ENCODE measurements at regions not wholly inside any gene's neighbourhood (a gene's known extent, or its start where the extent isn't known, plus 50 kb on each side); places are given as distances from the start of the nearest gene placed in this dataset.

- no peak overlapping the region for H3K27ac ChIP-seq
- no peaks in the 10 kb centered on the region for H3K36me3 ChIP-seq (ENCODE audit: insufficient read depth)
- no peaks in the 10 kb centered on the region for H3K79me2 ChIP-seq (ENCODE audit: insufficient read depth, low read depth)
- no peak overlapping the region for H3K4me2 ChIP-seq
- no peaks in the 10 kb centered on the region for H4K20me1 ChIP-seq (ENCODE audit: insufficient read depth)
- H3K9ac ChIP-seq: no peak overlapping the region
- no peak overlapping the region for H2AFZ ChIP-seq (ENCODE audit: low read depth)
- no peaks in the 10 kb centered on the region for H3K27me3 ChIP-seq (ENCODE audit: insufficient read depth, low read depth)
- no peaks in the 10 kb centered on the region for H3K4me1 ChIP-seq (ENCODE audit: low read depth, poor library complexity, severe bottlenecking)
- no peak for TF ChIP-seq CTCF (conservative IDR thresholded peaks at IDR 0.05; ENCODE audit: low read depth, low read length)
- no peak overlapping the region for H3K4me3 ChIP-seq (IDR thresholded peaks at IDR 0.05; ENCODE audit: insufficient read depth, low read depth, low read length)
Observed at GRCh38 chr5:98593418-98593817, 180.0 kb upstream of the RGMB start.

- H3K27me3 ChIP-seq (ENCODE audit: insufficient read depth, low read depth): no peaks in the 10 kb centered on the region
- no peaks in the 10 kb centered on the region for H3K4me1 ChIP-seq (ENCODE audit: low read depth, poor library complexity, severe bottlenecking)
- H2AFZ ChIP-seq (ENCODE audit: low read depth): no peak overlapping the region
- H3K4me2 ChIP-seq: no peak overlapping the region
- no peak overlapping the region for H3K9ac ChIP-seq
- no peak for TF ChIP-seq CTCF (conservative IDR thresholded peaks at IDR 0.05; ENCODE audit: low read depth, low read length)
- no peak overlapping the region for H3K27ac ChIP-seq
- H3K79me2 ChIP-seq (ENCODE audit: insufficient read depth, low read depth): no peaks in the 10 kb centered on the region
- no peak overlapping the region for H3K4me3 ChIP-seq (IDR thresholded peaks at IDR 0.05; ENCODE audit: insufficient read depth, low read depth, low read length)
- no peaks in the 10 kb centered on the region for H4K20me1 ChIP-seq (ENCODE audit: insufficient read depth)
- no peaks in the 10 kb centered on the region for H3K36me3 ChIP-seq (ENCODE audit: insufficient read depth)
Observed at GRCh38 chr5:98594098-98594497, 179.4 kb upstream of the RGMB start.

DNA sequence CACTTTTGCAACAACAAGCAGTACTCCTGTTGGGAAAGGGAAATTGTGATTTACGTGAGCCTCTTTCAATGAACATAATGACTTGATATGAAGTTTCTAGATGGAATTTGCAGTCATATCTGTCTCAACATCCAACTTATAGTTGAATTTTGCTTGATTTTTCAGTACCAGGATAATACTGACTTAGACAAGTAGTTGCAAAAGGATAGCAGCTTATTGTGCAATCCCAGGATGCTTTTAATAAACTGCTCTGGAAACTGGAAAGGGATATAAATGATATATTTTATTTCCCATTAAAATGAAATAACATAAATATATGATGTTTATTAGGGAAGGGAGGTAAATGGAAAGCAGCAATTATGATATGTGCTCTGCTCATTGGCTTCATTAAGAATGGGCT, 174.4 kb upstream of the RGMB start:
- H3K4me1 ChIP-seq (ENCODE audit: low read depth, poor library complexity, severe bottlenecking): no peaks in the 10 kb centered on the region
- TF ChIP-seq CTCF (conservative IDR thresholded peaks at IDR 0.05; ENCODE audit: low read depth, low read length): no peak
- no peak overlapping the region for H3K9ac ChIP-seq
- H4K20me1 ChIP-seq (ENCODE audit: insufficient read depth): no peaks in the 10 kb centered on the region
- H3K4me2 ChIP-seq: no peak overlapping the region
- H3K27me3 ChIP-seq (ENCODE audit: insufficient read depth, low read depth): no peaks in the 10 kb centered on the region
- H3K4me3 ChIP-seq (IDR thresholded peaks at IDR 0.05; ENCODE audit: insufficient read depth, low read depth, low read length): no peak overlapping the region
- no peak overlapping the region for H3K27ac ChIP-seq
- H3K36me3 ChIP-seq (ENCODE audit: insufficient read depth): no peaks in the 10 kb centered on the region
- no peak overlapping the region for H2AFZ ChIP-seq (ENCODE audit: low read depth)
- no peaks in the 10 kb centered on the region for H3K79me2 ChIP-seq (ENCODE audit: insufficient read depth, low read depth)

DNA sequence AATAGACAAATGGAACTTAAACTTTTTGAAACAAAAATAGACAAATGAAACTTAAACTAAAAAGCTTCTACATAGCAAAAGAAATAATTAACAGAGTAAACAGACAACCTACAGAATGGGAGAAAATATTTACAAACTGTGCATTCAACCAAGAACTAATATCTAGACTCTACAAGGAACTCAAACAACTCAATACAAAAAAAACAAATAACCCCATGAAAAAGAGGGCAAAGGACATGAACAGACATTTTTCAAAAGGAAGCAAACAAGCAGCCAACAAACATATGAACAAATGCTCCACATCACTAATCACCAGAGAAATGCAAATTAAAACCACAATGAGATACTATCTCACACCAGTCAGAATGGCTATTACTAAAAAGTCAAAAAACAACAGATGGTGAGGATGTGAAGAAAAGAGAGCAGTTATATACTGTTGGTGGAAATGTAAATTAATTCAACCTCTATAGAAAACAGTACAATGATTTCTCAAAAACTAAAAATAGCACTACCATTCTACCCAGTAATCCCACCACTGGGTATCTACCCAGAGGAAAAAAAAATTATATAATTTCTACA, 170.8 kb upstream of the RGMB start:
- H3K27me3 ChIP-seq (ENCODE audit: insufficient read depth, low read depth): no peaks in the 10 kb centered on the region
- no peak overlapping the region for H3K4me3 ChIP-seq (IDR thresholded peaks at IDR 0.05; ENCODE audit: insufficient read depth, low read depth, low read length)
- H3K27ac ChIP-seq: no peak overlapping the region
- H3K4me1 ChIP-seq (ENCODE audit: low read depth, poor library complexity, severe bottlenecking): peaks cover 14% of the 10 kb centered on the region
- H3K79me2 ChIP-seq (ENCODE audit: insufficient read depth, low read depth): no peaks in the 10 kb centered on the region
- H2AFZ ChIP-seq (ENCODE audit: low read depth): no peak overlapping the region
- no peak overlapping the region for H3K9ac ChIP-seq
- H3K4me2 ChIP-seq: no peak overlapping the region
- no peaks in the 10 kb centered on the region for H3K36me3 ChIP-seq (ENCODE audit: insufficient read depth)
- no peaks in the 10 kb centered on the region for H4K20me1 ChIP-seq (ENCODE audit: insufficient read depth)
- TF ChIP-seq CTCF (conservative IDR thresholded peaks at IDR 0.05; ENCODE audit: low read depth, low read length): no peak

Measured in KMS-11 (cell line).